Colonic mucosa (tissue), 4 donors: ENCODE measurements at regions not wholly inside any gene's neighbourhood (a gene's known extent, or its start where the extent isn't known, plus 50 kb on each side); places are given as distances from the start of the nearest gene placed in this dataset.

Experiments
- DNase-seq: peaks from one replicate; pipeline ENCODE4 v3.0.0-alpha.2; 2020
- H3K27ac ChIP-seq: fragments of 200-600 bp; one replicate; pipeline ENCODE4 v1.8.0; 2021
- H3K27me3 ChIP-seq: fragments of 200-600 bp; one replicate; pipeline ENCODE4 v1.8.0; 2021
- H3K36me3 ChIP-seq: fragments of 200-600 bp; one replicate; pipeline ENCODE4 v1.8.0; 2021
- H3K4me1 ChIP-seq: fragments of 200-600 bp; one replicate; pipeline ENCODE4 v1.8.0; 2021; ENCODE audit warnings: mild to moderate bottlenecking
- H3K4me3 ChIP-seq: fragments of 200-600 bp; one replicate; pipeline ENCODE4 v1.8.0; 2021
- H3K9ac ChIP-seq, 2 donors: one replicate each; pipeline ENCODE4 v1.7.0; 2013; ENCODE audit warnings: control low read depth in 2 of 2, low read depth in 2 of 2, low read length in 2 of 2
- H3K9me3 ChIP-seq: fragments of 200-600 bp; one replicate; pipeline ENCODE4 v1.8.0; 2021
- CTCF ChIP-seq: fragments of 200-600 bp; IDR thresholded peaks from one replicate; pipeline ENCODE4 v1.8.0; 2022; ENCODE audit warnings: antibody characterized with exemption, mild to moderate bottlenecking
- intact Hi-C: fragments of 100-400 bp; cut with DNase I; formaldehyde crosslinking; loops from one replicate; pipeline ENCODE4 v1.14.1; 2022
- donor health status: healthy.
- donor health status: DM: no; HTN: no; CAD: no.
- donor health status: DM: no; HTN: no; CAD: no.

DNA sequence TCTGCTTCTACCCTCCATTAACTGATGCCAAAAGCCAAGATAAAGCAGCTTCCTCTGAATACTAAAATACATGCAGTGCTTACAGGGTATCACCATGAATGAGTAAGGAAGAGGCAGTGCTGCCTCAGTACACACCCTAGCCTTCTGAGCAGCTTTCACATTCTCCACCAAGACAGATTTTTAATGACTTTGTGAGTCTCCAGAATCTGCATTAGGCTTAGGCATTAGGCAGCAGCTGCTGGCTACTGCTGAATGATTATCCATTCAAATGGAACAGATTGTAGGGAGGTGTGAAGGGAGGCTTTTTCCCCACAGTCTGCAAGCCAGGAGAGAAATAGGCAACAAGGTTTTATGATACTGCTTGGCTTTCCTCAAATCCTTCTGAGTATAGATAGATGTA is 1226.7 kb upstream of the LRRN3 start:
- no peak for TF ChIP-seq CTCF
- intact Hi-C loops = no loop called here
- no peak for DNase-seq

GRCh38 chr7:109868215-109868860 is 1222.6 kb upstream of the LRRN3 start:
- no peaks in the 10 kb centered on the region for H3K9me3 ChIP-seq
- no peaks in the 10 kb centered on the region for H3K36me3 ChIP-seq
- H3K27me3 ChIP-seq = no peaks in the 10 kb centered on the region
- intact Hi-C loops = no loop called here
- H3K4me1 ChIP-seq = no peaks in the 10 kb centered on the region
- DNase-seq = no peak
- H3K27ac ChIP-seq = no peak overlapping the region
- no peak for TF ChIP-seq CTCF
- no peak overlapping the region for H3K4me3 ChIP-seq
- H3K9ac ChIP-seq = no peak overlapping the region

More for the DNA sequence above, 1226.7 kb upstream of the LRRN3 start:
- no peak overlapping the region for H3K4me3 ChIP-seq
- H3K9ac ChIP-seq = no peak overlapping the region
- no peaks in the 10 kb centered on the region for H3K27me3 ChIP-seq
- H3K9me3 ChIP-seq = no peaks in the 10 kb centered on the region
- H3K4me1 ChIP-seq = no peaks in the 10 kb centered on the region
- H3K27ac ChIP-seq = no peak overlapping the region
- H3K36me3 ChIP-seq = no peaks in the 10 kb centered on the region

DNA sequence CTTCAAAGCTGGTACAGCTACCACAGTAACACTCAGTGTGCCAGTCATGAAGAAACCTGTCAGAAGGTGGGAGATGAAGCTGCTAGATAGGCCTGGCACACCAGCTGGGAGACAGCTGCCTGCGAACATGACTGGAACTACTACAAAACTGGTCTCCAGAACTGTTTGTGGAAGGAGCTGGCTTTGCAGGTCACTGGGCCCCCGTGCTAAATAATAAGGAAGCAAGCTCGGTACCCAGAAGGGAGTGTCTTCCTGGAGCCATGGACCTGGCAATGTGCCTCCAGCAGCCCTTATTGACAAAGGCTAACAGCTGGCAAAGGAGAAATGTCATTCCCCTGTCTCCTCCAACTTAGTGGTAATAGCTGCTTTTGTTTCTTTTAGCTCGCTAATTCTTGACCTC is 1217.6 kb upstream of the LRRN3 start:
- Histone ChIP-seq H3K36me3 (no peaks in the 10 kb centered on the region), H3K4me3 (no peak overlapping the region), H3K9me3 (no peaks in the 10 kb centered on the region), H3K9ac (no peak overlapping the region), H3K27ac (no peak overlapping the region), H3K27me3 (no peaks in the 10 kb centered on the region), H3K4me1 (no peaks in the 10 kb centered on the region)
- intact Hi-C loops = no loop called here
- no peak for TF ChIP-seq CTCF
- DNase-seq = peak; percentile 55

- intact Hi-C loops = no loop called here
- no peak for DNase-seq
Measured at GRCh38 chr7:109879287-109879828, 1211.6 kb upstream of the LRRN3 start.

DNA sequence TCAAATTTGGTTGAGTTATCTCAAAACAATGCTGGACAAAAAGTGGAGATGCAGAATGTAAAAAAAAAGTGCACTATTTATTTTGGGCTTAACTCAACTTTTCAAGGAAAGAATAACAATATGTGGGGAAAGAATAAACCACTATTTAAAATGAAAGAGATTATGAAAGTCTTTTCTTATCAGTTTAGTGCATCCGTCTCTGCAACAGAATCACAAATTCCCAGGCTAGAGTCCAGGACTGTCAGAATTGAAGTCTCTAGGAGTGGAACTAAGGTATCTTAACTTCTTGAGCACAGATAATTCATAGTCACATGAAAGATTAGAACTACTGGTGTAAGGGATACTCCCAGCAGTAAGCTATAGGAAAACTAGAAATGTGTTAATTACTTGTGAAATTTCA is 1200.3 kb upstream of the LRRN3 start:
- TF ChIP-seq CTCF = no peak
- Histone ChIP-seq H3K4me1 (no peaks in the 10 kb centered on the region), H3K27me3 (no peaks in the 10 kb centered on the region), H3K36me3 (no peaks in the 10 kb centered on the region), H3K9me3 (no peaks in the 10 kb centered on the region), H3K4me3 (no peak overlapping the region), H3K9ac (no peak overlapping the region), H3K27ac (no peak overlapping the region)
- intact Hi-C loops = no loop called here
- DNase-seq = no peak

More at GRCh38 chr7:109879287-109879828, 1211.6 kb upstream of the LRRN3 start:
- no peaks in the 10 kb centered on the region for H3K9me3 ChIP-seq
- H3K27ac ChIP-seq = no peak overlapping the region
- no peak overlapping the region for H3K4me3 ChIP-seq
- H3K9ac ChIP-seq = no peak overlapping the region
- no peaks in the 10 kb centered on the region for H3K36me3 ChIP-seq
- H3K27me3 ChIP-seq = no peaks in the 10 kb centered on the region
- no peaks in the 10 kb centered on the region for H3K4me1 ChIP-seq
- no peak for TF ChIP-seq CTCF
